C4-2B (cell line): ENCODE measurements at regions not wholly inside any gene's neighbourhood (a gene's known extent, or its start where the extent isn't known, plus 50 kb on each side); places are given as distances from the start of the nearest gene placed in this dataset.
"Not testable (repeated sequence)": the region's sequence is repeated elsewhere in the genome, so short reads cannot be mapped to it uniquely, and the experiment has no call there.

Source experiments
- CTCF ChIP-seq: fragments of 450-650 bp; conservative IDR thresholded peaks from 2 replicates; pipeline ENCODE4 v1.5.1; 2017; ENCODE audit warnings: mild to moderate bottlenecking
- ZFX ChIP-seq: fragments of 450-650 bp; IDR thresholded peaks from 2 replicates; pipeline ENCODE4 v1.6.1; 2017

DNA sequence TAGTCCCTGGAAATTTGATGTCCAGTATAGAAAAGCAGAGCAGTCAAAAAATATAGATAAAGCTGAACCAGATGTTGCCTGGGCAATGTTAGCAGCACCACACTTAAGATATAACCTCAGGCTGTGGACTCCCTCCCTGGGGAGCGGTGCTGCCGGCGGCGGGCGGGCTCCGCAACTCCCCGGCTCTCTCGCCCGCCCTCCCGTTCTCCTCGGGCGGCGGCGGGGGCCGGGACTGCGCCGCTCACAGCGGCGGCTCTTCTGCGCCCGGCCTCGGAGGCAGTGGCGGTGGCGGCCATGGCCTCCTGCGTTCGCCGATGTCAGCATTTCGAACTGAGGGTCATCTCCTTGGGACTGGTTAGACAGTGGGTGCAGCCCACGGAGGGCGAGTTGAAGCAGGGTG is 86.9 kb upstream of the GOLGA6L6 start:
- not testable (repeated sequence) for TF ChIP-seq CTCF, ZFX
